GM12878 (cell line): ENCODE measurements at regions not wholly inside any gene's neighbourhood (a gene's known extent, or its start where the extent isn't known, plus 50 kb on each side); places are given as distances from the start of the nearest gene placed in this dataset.

Experiments used
- ATAC-seq: fragments of 200-7000 bp; cut with Tn5 transposase; 3 replicates; pipeline ENCODE4 v1.9.1; 2020; ENCODE audit warnings: mild to moderate bottlenecking, moderate library complexity
- BruUV-seq: library from RNA; stranded (reverse); fragments of 400-500 nt; replicated peaks from 2 replicates; lab custom pipeline; 2021; lab: Mats Ljungman, UMichigan
- CTCF ChIA-PET: fragments of 300-600 bp; sonication (Branson Sonifier 250); formaldehyde crosslinking; extraction: SDS; loops from one replicate; lab custom pipeline; 2021; ENCODE audit warnings: inconsistent platforms; lab: Yijun Ruan, JAX
- POLR2A ChIA-PET: fragments of 350-600 bp; formaldehyde crosslinking; extraction: SDS; loops from one replicate; lab custom pipeline; 2021; ENCODE audit warnings: inconsistent platforms; lab: Charles Lee
- RAD21 ChIA-PET: fragments of 300-600 bp; sonication (Branson Sonifier 250); formaldehyde crosslinking; loops from one replicate; lab custom pipeline; 2023; ENCODE audit warnings: antibody characterized with exemption; ENCODE audit not compliant: unreplicated experiment; lab: Charles Lee
- SMC1A ChIA-PET: fragments of 300-600 bp; sonication (Branson Sonifier 250); formaldehyde crosslinking; loops from one replicate; lab custom pipeline; 2023; ENCODE audit not compliant: unreplicated experiment, uncharacterized antibody; lab: Charles Lee
- DNase-seq: peaks from one replicate; pipeline ENCODE4 v3.0.0-alpha.2; 2011; ENCODE audit warnings: low read depth, low spot score
- FAIRE-seq: peaks from 3 replicates; lab custom pipeline; 2011; peaks lifted over from hg19 to GRCh38; lab: Jason Lieb, UNC
- H2AFZ ChIP-seq: 2 replicates; pipeline ENCODE4 v1.6.0; 2011; ENCODE audit warnings: low read depth, low read length, control low read depth; ENCODE audit not compliant: control insufficient read depth
- H3K27ac ChIP-seq: 2 replicates; pipeline ENCODE4 v1.5.1; 2011; ENCODE audit warnings: control low read depth; ENCODE audit not compliant: control insufficient read depth, insufficient read depth
- H3K27me3 ChIP-seq, 2 experiments: replicated peaks in 1 of 2; 2 replicates each; pipeline versions ENCODE4 v1.6.0 to v1.6.1; 2011; ENCODE audit warnings: low read length in 1 of 2; ENCODE audit not compliant: control insufficient read depth in 2 of 2, insufficient read depth in 2 of 2
- H3K36me3 ChIP-seq, 2 experiments: 2 replicates each; pipeline ENCODE4 v1.5.1; 2011; ENCODE audit warnings: low read length in 1 of 2; ENCODE audit not compliant: control insufficient read depth in 2 of 2, insufficient read depth in 2 of 2
- H3K4me1 ChIP-seq: 2 replicates; pipeline ENCODE4 v1.6.1; 2011; ENCODE audit warnings: mild to moderate bottlenecking, low read length, moderate library complexity, mixed read lengths; ENCODE audit not compliant: control insufficient read depth, insufficient read depth
- H3K4me2 ChIP-seq: 2 replicates; pipeline ENCODE4 v1.6.0; 2011; ENCODE audit warnings: control low read depth; ENCODE audit not compliant: control insufficient read depth, insufficient read depth
- H3K4me3 ChIP-seq: fragments of 200-600 bp; sonication (generic); 2 replicates; pipeline ENCODE4 v1.5.1; 2016
- H3K79me2 ChIP-seq: 2 replicates; pipeline ENCODE4 v1.6.0; 2011; ENCODE audit warnings: low read length; ENCODE audit not compliant: control insufficient read depth, insufficient read depth
- H3K9ac ChIP-seq: 2 replicates; pipeline ENCODE4 v1.8.0; 2011; ENCODE audit warnings: low read length, control low read depth, mixed read lengths; ENCODE audit not compliant: control insufficient read depth, insufficient read depth
- H3K9me3 ChIP-seq: replicated peaks from 3 replicates; pipeline ENCODE4 v1.5.1; 2011; ENCODE audit warnings: mild to moderate bottlenecking, low read length; ENCODE audit not compliant: control insufficient read depth, insufficient read depth
- H4K20me1 ChIP-seq: 2 replicates; pipeline ENCODE4 v1.6.0; 2011; ENCODE audit not compliant: control insufficient read depth, insufficient read depth
- CBX3 ChIP-seq: fragments of 200-600 bp; sonication (generic); IDR thresholded peaks from 2 replicates; pipeline ENCODE4 v1.6.1; 2016; ENCODE audit warnings: low read depth, borderline replicate concordance
- JUND ChIP-seq: IDR thresholded peaks from 2 replicates; pipeline ENCODE4 v1.6.1; 2012; ENCODE audit warnings: low read depth, mild to moderate bottlenecking, low read length, improper control_type of control experiment, moderate library complexity
- LARP7 ChIP-seq: fragments of 450-650 bp; IDR thresholded peaks from 2 replicates; pipeline ENCODE4 v1.6.1; 2017; ENCODE audit warnings: mild to moderate bottlenecking
- MTA2 ChIP-seq: fragments of 450-650 bp; IDR thresholded peaks from 2 replicates; pipeline ENCODE4 v1.6.1; 2016; ENCODE audit warnings: low read depth, mild to moderate bottlenecking, moderate library complexity
- NFXL1 ChIP-seq: fragments of 450-650 bp; IDR thresholded peaks from 2 replicates; pipeline ENCODE4 v1.6.1; 2017; ENCODE audit warnings: antibody characterized with exemption, mild to moderate bottlenecking, borderline replicate concordance
- NFYB ChIP-seq: IDR thresholded peaks from 2 replicates; pipeline ENCODE4 v1.6.1; 2011; ENCODE audit warnings: low read depth, mild to moderate bottlenecking, low read length, improper control_type of control experiment, moderate library complexity; ENCODE audit not compliant: insufficient read depth
- NR2C1 ChIP-seq: fragments of 450-650 bp; IDR thresholded peaks from 2 replicates; pipeline ENCODE4 v1.6.1; 2017; ENCODE audit warnings: antibody characterized with exemption, mild to moderate bottlenecking, moderate library complexity
- NRF1 ChIP-seq: conservative IDR thresholded peaks from 2 replicates; pipeline ENCODE4 v1.6.1; 2011; ENCODE audit warnings: mild to moderate bottlenecking, low read depth, low read length, improper control_type of control experiment
- POU2F2 ChIP-seq: IDR thresholded peaks from 3 replicates; pipeline ENCODE4 v1.6.1; 2011; ENCODE audit warnings: low read depth, mild to moderate bottlenecking, low read length, borderline replicate concordance
- RB1 ChIP-seq: fragments of 450-650 bp; formaldehyde crosslinking; IDR thresholded peaks from 2 replicates; pipeline ENCODE4 v1.6.1; 2017; ENCODE audit warnings: mild to moderate bottlenecking, borderline replicate concordance
- RUNX3 ChIP-seq: IDR thresholded peaks from 2 replicates; pipeline ENCODE4 v1.6.1; 2012; ENCODE audit warnings: low read length, inconsistent platforms
- SMAD1 ChIP-seq: fragments of 450-650 bp; IDR thresholded peaks from 2 replicates; pipeline ENCODE4 v1.6.1; 2018; ENCODE audit warnings: mild to moderate bottlenecking, low read depth; ENCODE audit not compliant: partially characterized antibody
- SP1 ChIP-seq: IDR thresholded peaks from one replicate; pipeline ENCODE4 v1.6.1; 2011; ENCODE audit warnings: low read depth, low read length
- SREBF1 ChIP-seq: IDR thresholded peaks from 2 replicates; pipeline ENCODE4 v1.6.1; 2012; ENCODE audit warnings: mild to moderate bottlenecking, low read length
- ZNF207 ChIP-seq: fragments of 450-650 bp; IDR thresholded peaks from 2 replicates; pipeline ENCODE4 v1.6.1; 2014; ENCODE audit warnings: antibody characterized with exemption, mild to moderate bottlenecking, borderline replicate concordance
- WGBS: methylation state at CpG from one replicate; pipeline ENCODE4 v1.1.6; 2016; ENCODE audit warnings: low lambda C conversion rate; ENCODE audit not compliant: insufficient replicate concordance, insufficient coverage; ENCODE audit errors: missing lambda C conversion rate; 5-methylcytosine and 5-hydroxymethylcytosine counted together
- in situ Hi-C: fragments of 300-500 bp; cut with MboI; formaldehyde crosslinking; loops from 9 replicates; pipeline ENCODE4 v1.14.3; 2018; ENCODE audit warnings: mixed read lengths
- intact Hi-C: fragments of 100-400 bp; cut with micrococcal nuclease; formaldehyde crosslinking; loops from one replicate; pipeline ENCODE4 v1.14.2; 2022; ENCODE audit not compliant: unreplicated experiment
- TF ChIP-seq, protein P1 (sequence below): IDR thresholded peaks from 2 replicates; pipeline ENCODE4 v1.6.1; 2012; ENCODE audit warnings: low read depth, low read length, improper control_type of control experiment
- TF ChIP-seq, protein P2 (sequence below): fragments of 450-650 bp; IDR thresholded peaks from 2 replicates; pipeline ENCODE4 v1.6.1; 2017; ENCODE audit warnings: antibody characterized with exemption, mild to moderate bottlenecking, moderate library complexity
- TF ChIP-seq, protein P3 (sequence below): IDR thresholded peaks from 2 replicates; pipeline ENCODE4 v1.6.1; 2012; ENCODE audit warnings: low read length, inconsistent platforms

GRCh38 chr7:106176414-106177299 is 64.5 kb upstream of the SYPL1 start (continued):
- TF ChIP-seq POU2F2 (peak; percentile 87; the same call in 1 of the 3 replicates), RB1 (peak; percentile 29; the same call in 1 of the 2 replicates), ZNF207 (0 out of 2 replicates have a peak, but pooled peaks have one; percentile 46), LARP7 (no peak), RUNX3 (peak; percentile 36; the same call in 1 of the 2 replicates)
- TF ChIP-seq, protein P1, sequence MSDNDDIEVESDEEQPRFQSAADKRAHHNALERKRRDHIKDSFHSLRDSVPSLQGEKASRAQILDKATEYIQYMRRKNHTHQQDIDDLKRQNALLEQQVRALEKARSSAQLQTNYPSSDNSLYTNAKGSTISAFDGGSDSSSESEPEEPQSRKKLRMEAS = 0 out of 2 replicates have a peak, but pooled peaks have one; percentile 20

GRCh38 chr7:106175507-106175906 is 63.4 kb upstream of the SYPL1 start:
- BruUV-seq = no TSS peak
- in situ Hi-C loops = loop anchor here (5.0 kb wide), 3 partner anchors 287 to 557 kb away; no protein-coding TSS in a partner anchor
- H3K36me3 ChIP-seq = no peaks in the 10 kb centered on the region
- no peak overlapping the region for H3K4me2 ChIP-seq
- H3K4me1 ChIP-seq = peaks cover 9% of the 10 kb centered on the region
- H3K4me3 ChIP-seq = no peak overlapping the region
- POLR2A ChIA-PET = interaction anchor here (0.6 kb wide), 1 partner anchor 518 kb away, joined by 3 read pairs; no protein-coding TSS in a partner anchor
- no peak overlapping the region for H3K9ac ChIP-seq
- RAD21 ChIA-PET = interaction anchor here (1.4 to 6.1 kb wide), 8 partner anchors 20 to 561 kb away, joined by 3 to 311 read pairs (median 9); no protein-coding TSS in a partner anchor
- no peak for DNase-seq
- no peak overlapping the region for H3K27ac ChIP-seq
- intact Hi-C loops = loop anchor here (5.0 to 10.0 kb wide), 3 partner anchors 172 to 979 kb away; no protein-coding TSS in a partner anchor
- no peaks in the 10 kb centered on the region for H3K9me3 ChIP-seq
- WGBS = 38% methylated on average over 1 of the region's 1 CpG
- no peak for ATAC-seq
- no peak for FAIRE-seq
- no peaks in the 10 kb centered on the region for H3K79me2 ChIP-seq
- SMC1A ChIA-PET = interaction anchor here (0.8 to 17.7 kb wide), 19 partner anchors 9 to 561 kb away, joined by 3 to 390 read pairs (median 9); partner anchors contain the start of gene NAMPT
- no peak overlapping the region for H2AFZ ChIP-seq
- no peaks in the 10 kb centered on the region for H4K20me1 ChIP-seq
- CTCF ChIA-PET = interaction anchor here (0.7 to 14.5 kb wide), 18 partner anchors 9 to 561 kb away, joined by 3 to 530 read pairs (median 8); no protein-coding TSS in a partner anchor
- H3K27me3 ChIP-seq = no peaks in the 10 kb centered on the region
- no peak for TF ChIP-seq CBX3
- TF ChIP-seq, protein P2, sequence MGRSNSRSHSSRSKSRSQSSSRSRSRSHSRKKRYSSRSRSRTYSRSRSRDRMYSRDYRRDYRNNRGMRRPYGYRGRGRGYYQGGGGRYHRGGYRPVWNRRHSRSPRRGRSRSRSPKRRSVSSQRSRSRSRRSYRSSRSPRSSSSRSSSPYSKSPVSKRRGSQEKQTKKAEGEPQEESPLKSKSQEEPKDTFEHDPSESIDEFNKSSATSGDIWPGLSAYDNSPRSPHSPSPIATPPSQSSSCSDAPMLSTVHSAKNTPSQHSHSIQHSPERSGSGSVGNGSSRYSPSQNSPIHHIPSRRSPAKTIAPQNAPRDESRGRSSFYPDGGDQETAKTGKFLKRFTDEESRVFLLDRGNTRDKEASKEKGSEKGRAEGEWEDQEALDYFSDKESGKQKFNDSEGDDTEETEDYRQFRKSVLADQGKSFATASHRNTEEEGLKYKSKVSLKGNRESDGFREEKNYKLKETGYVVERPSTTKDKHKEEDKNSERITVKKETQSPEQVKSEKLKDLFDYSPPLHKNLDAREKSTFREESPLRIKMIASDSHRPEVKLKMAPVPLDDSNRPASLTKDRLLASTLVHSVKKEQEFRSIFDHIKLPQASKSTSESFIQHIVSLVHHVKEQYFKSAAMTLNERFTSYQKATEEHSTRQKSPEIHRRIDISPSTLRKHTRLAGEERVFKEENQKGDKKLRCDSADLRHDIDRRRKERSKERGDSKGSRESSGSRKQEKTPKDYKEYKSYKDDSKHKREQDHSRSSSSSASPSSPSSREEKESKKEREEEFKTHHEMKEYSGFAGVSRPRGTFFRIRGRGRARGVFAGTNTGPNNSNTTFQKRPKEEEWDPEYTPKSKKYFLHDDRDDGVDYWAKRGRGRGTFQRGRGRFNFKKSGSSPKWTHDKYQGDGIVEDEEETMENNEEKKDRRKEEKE = no peak
- TF ChIP-seq NFYB = no peak
- TF ChIP-seq SREBF1 = no peak
- TF ChIP-seq MTA2 = no peak
- no peak for TF ChIP-seq JUND
- TF ChIP-seq SP1 = no peak
- no peak for TF ChIP-seq LARP7
- no peak for TF ChIP-seq NR2C1
- TF ChIP-seq, protein P3, sequence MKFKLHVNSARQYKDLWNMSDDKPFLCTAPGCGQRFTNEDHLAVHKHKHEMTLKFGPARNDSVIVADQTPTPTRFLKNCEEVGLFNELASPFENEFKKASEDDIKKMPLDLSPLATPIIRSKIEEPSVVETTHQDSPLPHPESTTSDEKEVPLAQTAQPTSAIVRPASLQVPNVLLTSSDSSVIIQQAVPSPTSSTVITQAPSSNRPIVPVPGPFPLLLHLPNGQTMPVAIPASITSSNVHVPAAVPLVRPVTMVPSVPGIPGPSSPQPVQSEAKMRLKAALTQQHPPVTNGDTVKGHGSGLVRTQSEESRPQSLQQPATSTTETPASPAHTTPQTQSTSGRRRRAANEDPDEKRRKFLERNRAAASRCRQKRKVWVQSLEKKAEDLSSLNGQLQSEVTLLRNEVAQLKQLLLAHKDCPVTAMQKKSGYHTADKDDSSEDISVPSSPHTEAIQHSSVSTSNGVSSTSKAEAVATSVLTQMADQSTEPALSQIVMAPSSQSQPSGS = no peak
- TF ChIP-seq NRF1 = no peak
- no peak for TF ChIP-seq NFXL1
- TF ChIP-seq SMAD1 = no peak
